DMS153 treated with DMSO at 0.1 percent for 48 hours (cell line): ENCODE measurements at regions not wholly inside any gene's neighbourhood (a gene's known extent, or its start where the extent isn't known, plus 50 kb on each side); places are given as distances from the start of the nearest gene placed in this dataset.

Experiments used
- DNase-seq: peaks from one replicate; lab custom pipeline; 2025; ENCODE audit not compliant: unreplicated experiment; lab: John Stamatoyannopoulos, UW

GRCh38 chr11:58782066-58782465 lies 50.3 kb upstream of the GLYAT start:
- DNase-seq: peak; percentile 37
